GM18511 (cell line): ENCODE measurements at regions not wholly inside any gene's neighbourhood (a gene's known extent, or its start where the extent isn't known, plus 50 kb on each side); places are given as distances from the start of the nearest gene placed in this dataset.

Experiments
- ATAC-seq: cut with Tn5 transposase; IDR thresholded peaks from one replicate; pipeline ENCODE4 v1.9.1; 2021; ENCODE audit warnings: mild to moderate bottlenecking, moderate library complexity; ENCODE audit not compliant: unreplicated experiment

- ATAC-seq: no peak
These were observed 53.5 kb upstream of the FAM9B start for GRCh38 chrX:9087271-9088040.

GRCh38 chrX:9088896-9089295, 55.0 kb upstream of the FAM9B start:
- ATAC-seq: no peak

- no peak for ATAC-seq
These were observed 56.8 kb upstream of the FAM9B start for GRCh38 chrX:9090766-9091165.

- ATAC-seq: no peak
These were observed 57.3 kb upstream of the FAM9B start for GRCh38 chrX:9091258-9091657.

GRCh38 chrX:9102956-9103355, 69.0 kb upstream of the FAM9B start:
- ATAC-seq: no peak

GRCh38 chrX:9108054-9108453, 74.1 kb upstream of the FAM9B start:
- no peak for ATAC-seq

GRCh38 chrX:9110808-9111207, 76.9 kb upstream of the FAM9B start:
- ATAC-seq: no peak

- no peak for ATAC-seq
These were observed 80.3 kb upstream of the FAM9B start for GRCh38 chrX:9114245-9114644.

- ATAC-seq: no peak
These were observed 83.9 kb upstream of the FAM9B start for GRCh38 chrX:9117851-9118250.

- no peak for ATAC-seq
These were observed 88.8 kb upstream of the FAM9B start for GRCh38 chrX:9122519-9123245.

- no peak for ATAC-seq
These were observed 94.1 kb upstream of the FAM9B start for GRCh38 chrX:9127986-9128385.

GRCh38 chrX:9130031-9130430, 96.1 kb upstream of the FAM9B start:
- ATAC-seq: no peak

GRCh38 chrX:9131066-9131465, 97.1 kb upstream of the FAM9B start:
- no peak for ATAC-seq

GRCh38 chrX:9132036-9132638, 98.2 kb upstream of the FAM9B start:
- ATAC-seq: no peak

GRCh38 chrX:9133426-9133825, 99.5 kb upstream of the FAM9B start:
- ATAC-seq: no peak

- ATAC-seq: no peak
These were observed 100.4 kb upstream of the FAM9B start for GRCh38 chrX:9134366-9134765.

- no peak for ATAC-seq
These were observed 102.1 kb upstream of the FAM9B start for GRCh38 chrX:9135901-9136510.

GRCh38 chrX:9137152-9137551, 103.2 kb upstream of the FAM9B start:
- ATAC-seq: no peak

GRCh38 chrX:9141496-9141895, 107.6 kb upstream of the FAM9B start:
- ATAC-seq: no peak

GRCh38 chrX:9144701-9145241, 110.8 kb upstream of the FAM9B start:
- ATAC-seq: no peak

- ATAC-seq: no peak
These were observed 112.7 kb upstream of the FAM9B start for GRCh38 chrX:9146657-9147056.
